H1 (cell line): ENCODE measurements at regions not wholly inside any gene's neighbourhood (a gene's known extent, or its start where the extent isn't known, plus 50 kb on each side); places are given as distances from the start of the nearest gene placed in this dataset.

Source experiments
- CTCF ChIA-PET: fragments of 300-600 bp; sonication (Branson Sonifier 250); formaldehyde crosslinking; loops from one replicate; lab custom pipeline; 2021; ENCODE audit not compliant: partially characterized antibody; lab: Charles Lee
- POLR2A ChIA-PET: fragments of 300-600 bp; sonication (Branson Sonifier 250); formaldehyde crosslinking; loops from one replicate; lab custom pipeline; 2021; ENCODE audit warnings: inconsistent platforms; ENCODE audit not compliant: partially characterized antibody; lab: Charles Lee
- DNase-seq, 2 experiments: peaks; one replicate each; pipeline versions ENCODE4 v3.0.0 to v3.0.0-alpha.2; 2010 to 2022; ENCODE audit warnings: low spot score in 2 of 2, low read depth in 1 of 2, mixed read lengths in 1 of 2
- FAIRE-seq: peaks from 2 replicates; lab custom pipeline; 2011; peaks lifted over from hg19 to GRCh38; lab: Jason Lieb, UNC
- H2AFZ ChIP-seq: 2 replicates; pipeline ENCODE4 v1.8.1; 2012; ENCODE audit warnings: low read length, inconsistent platforms
- H2AK5ac ChIP-seq: 2 replicates; pipeline ENCODE4 v1.6.1; 2013; ENCODE audit warnings: low read depth, low read length
- H2BK120ac ChIP-seq: replicated peaks from 2 replicates; pipeline ENCODE3; 2013; ENCODE audit warnings: low read depth, low read length, inconsistent platforms
- H2BK12ac ChIP-seq: 2 replicates; pipeline ENCODE4 v1.6.1; 2013; ENCODE audit warnings: low read depth, low read length
- H2BK15ac ChIP-seq: 2 replicates; pipeline ENCODE4 v1.6.1; 2013; ENCODE audit warnings: low read length
- H2BK20ac ChIP-seq: 2 replicates; pipeline ENCODE4 v1.6.1; 2013; ENCODE audit warnings: low read length
- H2BK5ac ChIP-seq: 2 replicates; pipeline ENCODE4 v1.6.1; 2013; ENCODE audit warnings: low read depth, low read length
- H3K14ac ChIP-seq: 2 replicates; pipeline ENCODE4 v1.6.1; 2013; ENCODE audit warnings: inconsistent platforms; ENCODE audit not compliant: insufficient read length
- H3K18ac ChIP-seq: 2 replicates; pipeline ENCODE4 v1.6.1; 2013; ENCODE audit warnings: low read length; ENCODE audit errors: extremely low read depth
- H3K23ac ChIP-seq: 2 replicates; pipeline ENCODE4 v1.6.1; 2013; ENCODE audit warnings: inconsistent platforms; ENCODE audit not compliant: insufficient read length
- H3K23me2 ChIP-seq: 2 replicates; pipeline ENCODE4 v1.6.1; 2013; ENCODE audit warnings: low read depth, low read length
- H3K27ac ChIP-seq: 2 replicates; pipeline ENCODE4 v1.6.1; 2011; ENCODE audit warnings: low read depth, low read length, inconsistent platforms
- H3K27me3 ChIP-seq, 4 experiments: replicated peaks in 1 of 4; 1 replicate in 1 of 4; 2 replicates in 3 of 4; pipeline versions ENCODE4 v1.6.1 to v1.8.1; 2011 to 2013; ENCODE audit warnings: low read length in 3 of 4, mild to moderate bottlenecking in 3 of 4, inconsistent platforms in 2 of 4, mixed read lengths in 2 of 4, moderate library complexity in 1 of 4; ENCODE audit not compliant: control insufficient read depth in 3 of 4, insufficient read depth in 3 of 4; ENCODE audit errors: extremely low read depth in 1 of 4
- H3K36me3 ChIP-seq, 4 experiments: 2 replicates each; pipeline versions ENCODE4 v1.6.1 to v1.8.1; 2011 to 2013; ENCODE audit warnings: mild to moderate bottlenecking in 4 of 4, low read length in 3 of 4, moderate library complexity in 2 of 4, control low read depth in 1 of 4, inconsistent platforms in 1 of 4; ENCODE audit not compliant: insufficient read depth in 4 of 4, control insufficient read depth in 2 of 4
- H3K4ac ChIP-seq: replicated peaks from 2 replicates; pipeline ENCODE3; 2013; ENCODE audit warnings: low read length, low read depth, mixed read lengths, inconsistent platforms; ENCODE audit not compliant: insufficient read length
- H3K4me1 ChIP-seq, 4 experiments: replicated peaks in 1 of 4; 1 replicate in 1 of 4; 2 replicates in 3 of 4; pipeline versions ENCODE4 v1.6.1 to v1.8.1; 2011 to 2013; ENCODE audit warnings: low read length in 3 of 4, inconsistent platforms in 2 of 4, mixed read lengths in 1 of 4; ENCODE audit not compliant: insufficient read depth in 4 of 4, control insufficient read depth in 3 of 4
- H3K4me2 ChIP-seq, 2 experiments: 2 replicates each; pipeline versions ENCODE4 v1.6.1 to v1.8.1; 2011 to 2013; ENCODE audit warnings: low read depth in 2 of 2, low read length in 2 of 2, control low read depth in 1 of 2, inconsistent platforms in 1 of 2, mild to moderate bottlenecking in 1 of 2; ENCODE audit not compliant: insufficient read depth in 1 of 2
- H3K4me3 ChIP-seq, 4 experiments: fragments of 200-600, 300-600 bp in 1 of 4; sonication (generic), shearing (Covaris generic), sonication (Bioruptor Twin) in 1 of 4; 2 replicates each; pipeline versions ENCODE4 v1.5.1 to v1.8.1; 2011 to 2016; ENCODE audit warnings: low read length in 4 of 4, low read depth in 3 of 4, control low read depth in 2 of 4, inconsistent platforms in 2 of 4, mild to moderate bottlenecking in 2 of 4, mixed read lengths in 1 of 4, moderate library complexity in 1 of 4; ENCODE audit not compliant: insufficient read depth in 2 of 4; ENCODE audit errors: extremely low read depth in 1 of 4
- H3K56ac ChIP-seq: replicated peaks from 2 replicates; pipeline ENCODE3; 2013; ENCODE audit warnings: low read depth, mild to moderate bottlenecking, mixed read lengths, low read length, inconsistent platforms; ENCODE audit not compliant: insufficient read length
- H3K79me1 ChIP-seq: 2 replicates; pipeline ENCODE4 v1.6.1; 2013; ENCODE audit warnings: low read depth, low read length, control low read depth
- H3K79me2 ChIP-seq, 2 experiments: 2 replicates each; pipeline versions ENCODE4 v1.6.1 to v1.8.1; 2012 to 2013; ENCODE audit warnings: low read length in 2 of 2, mild to moderate bottlenecking in 2 of 2, inconsistent platforms in 1 of 2; ENCODE audit not compliant: insufficient read depth in 2 of 2, control insufficient read depth in 1 of 2
- H3K9ac ChIP-seq, 4 experiments: replicated peaks in 1 of 4; 1 replicate in 1 of 4; 2 replicates in 3 of 4; pipeline versions ENCODE4 v1.6.1 to v1.8.1; 2011 to 2013; ENCODE audit warnings: low read depth in 3 of 4, low read length in 3 of 4, control low read depth in 2 of 4, mild to moderate bottlenecking in 2 of 4, moderate library complexity in 2 of 4, inconsistent platforms in 1 of 4; ENCODE audit errors: extremely low read depth in 1 of 4
- H3K9me3 ChIP-seq, 2 experiments: 2 replicates each; pipeline versions ENCODE4 v1.6.1 to v1.8.1; 2012 to 2013; ENCODE audit warnings: mild to moderate bottlenecking in 2 of 2, moderate library complexity in 2 of 2, control low read depth in 1 of 2, inconsistent platforms in 1 of 2, low read depth in 1 of 2, low read length in 1 of 2, mixed read lengths in 1 of 2; ENCODE audit not compliant: insufficient read depth in 2 of 2
- H4K20me1 ChIP-seq, 2 experiments: replicated peaks in 1 of 2; 2 replicates each; pipeline versions ENCODE3 to v1.8.1; 2011 to 2013; ENCODE audit warnings: inconsistent platforms in 2 of 2, low read length in 2 of 2, mild to moderate bottlenecking in 1 of 2; ENCODE audit not compliant: insufficient read depth in 2 of 2, control insufficient read depth in 1 of 2
- H4K5ac ChIP-seq: 2 replicates; pipeline ENCODE4 v1.6.1; 2013; ENCODE audit warnings: low read length, low read depth, mixed read lengths, inconsistent platforms; ENCODE audit not compliant: insufficient read length
- H4K8ac ChIP-seq: 2 replicates; pipeline ENCODE4 v1.8.0; 2013; ENCODE audit warnings: mild to moderate bottlenecking, moderate library complexity, low read length, inconsistent platforms; ENCODE audit not compliant: insufficient read depth; ENCODE audit errors: extremely low read depth
- H4K91ac ChIP-seq: replicated peaks from 2 replicates; pipeline ENCODE3; 2013; ENCODE audit warnings: low read length, mixed read lengths, inconsistent platforms; ENCODE audit not compliant: insufficient read length
- ASH2L ChIP-seq: fragments of 200-600, 300-600 bp; sonication (generic); IDR thresholded peaks from one replicate; pipeline ENCODE4 v1.7.1; 2017; ENCODE audit warnings: low read length
- CTBP2 ChIP-seq: IDR thresholded peaks from 2 replicates; pipeline ENCODE4 v1.7.0; 2011; ENCODE audit warnings: borderline replicate concordance, mild to moderate bottlenecking, moderate library complexity, mixed read lengths, low read length; ENCODE audit not compliant: insufficient read depth, insufficient read length
- NRF1 ChIP-seq: IDR thresholded peaks from 2 replicates; pipeline ENCODE4 v1.6.1; 2011; ENCODE audit warnings: mild to moderate bottlenecking, low read depth, low read length, improper control_type of control experiment
- WGBS, 2 experiments: shearing (Covaris generic) in 1 of 2; methylation state at CpG; one replicate each; pipeline versions ENCODE4 v1.1.6 to v1.1.7; 2013 to 2015; ENCODE audit warnings: low lambda C conversion rate in 2 of 2, mixed read lengths in 2 of 2, inconsistent platforms in 1 of 2, low coverage in 1 of 2, missing lambda C conversion rate in 1 of 2; ENCODE audit not compliant: insufficient replicate concordance in 2 of 2, insufficient coverage in 1 of 2, insufficient read length in 1 of 2; ENCODE audit errors: extremely low coverage in 1 of 2, missing lambda C conversion rate in 1 of 2; 5-methylcytosine and 5-hydroxymethylcytosine counted together

GRCh38 chr2:196391149-196391479 is 219.7 kb upstream of the STK17B start:
- CTCF ChIA-PET, result interaction anchor here (1.5 kb wide), 1 partner anchor 53 kb away, joined by 6 read pairs; no protein-coding TSS in a partner anchor
- no peaks in the 10 kb centered on the region for H3K79me1 ChIP-seq
- H2BK15ac ChIP-seq, result no peak overlapping the region
- DNase-seq (no peak), FAIRE-seq (no peak)
- H3K18ac ChIP-seq, result no peak overlapping the region
- H4K20me1 ChIP-seq, result peaks cover 0 to 2% of the 10 kb centered on the region in 2 experiments
- H2AK5ac ChIP-seq, result no peak overlapping the region
- H3K79me2 ChIP-seq, result no peaks in the 10 kb centered on the region
- H3K27ac ChIP-seq, result no peak overlapping the region
- no peak overlapping the region for H3K56ac ChIP-seq
- H3K4ac ChIP-seq, result no peak overlapping the region
- no peak overlapping the region for H2BK120ac ChIP-seq
- H4K5ac ChIP-seq, result no peak overlapping the region
- H3K23ac ChIP-seq, result no peak overlapping the region
- no peak overlapping the region for H2BK20ac ChIP-seq
- H3K23me2 ChIP-seq, result no peaks in the 10 kb centered on the region
- H3K4me1 ChIP-seq, result peaks cover 0 to 3% (median 0%) of the 10 kb centered on the region in 4 experiments; a peak in 1 of 7 replicates
- no peak overlapping the region for H4K91ac ChIP-seq
- POLR2A ChIA-PET, result no interaction called here
- no peak overlapping the region for H3K4me2 ChIP-seq
- no peaks in the 10 kb centered on the region for H3K36me3 ChIP-seq
- H3K27me3 ChIP-seq, result no peaks in the 10 kb centered on the region
- 92% methylated on average over 1 of the region's 1 CpG; no CpG with 5 or more reads in 1 of the 2 experiments for whole genome bisulfite sequencing, 2 experiments
- no peak overlapping the region for H2AFZ ChIP-seq
- no peak overlapping the region for H4K8ac ChIP-seq
- H3K14ac ChIP-seq, result no peak overlapping the region
- H2BK12ac ChIP-seq, result no peak overlapping the region
- no peaks in the 10 kb centered on the region for H3K9me3 ChIP-seq
- H3K9ac ChIP-seq, result no peak overlapping the region
- H2BK5ac ChIP-seq, result no peak overlapping the region
- H3K4me3 ChIP-seq, result no peak overlapping the region
- TF ChIP-seq CTBP2, result no peak
- no peak for TF ChIP-seq ASH2L
- no peak for TF ChIP-seq NRF1
